GM12874 (cell line): ENCODE measurements at regions not wholly inside any gene's neighbourhood (a gene's known extent, or its start where the extent isn't known, plus 50 kb on each side); places are given as distances from the start of the nearest gene placed in this dataset.

Experiments
- TF ChIP-seq, protein P1 (sequence below): IDR thresholded peaks from 2 replicates; pipeline ENCODE4 v1.5.1; 2011; ENCODE audit warnings: low read depth, mild to moderate bottlenecking, control low read depth, low read length, moderate library complexity; ENCODE audit not compliant: insufficient read depth

DNA sequence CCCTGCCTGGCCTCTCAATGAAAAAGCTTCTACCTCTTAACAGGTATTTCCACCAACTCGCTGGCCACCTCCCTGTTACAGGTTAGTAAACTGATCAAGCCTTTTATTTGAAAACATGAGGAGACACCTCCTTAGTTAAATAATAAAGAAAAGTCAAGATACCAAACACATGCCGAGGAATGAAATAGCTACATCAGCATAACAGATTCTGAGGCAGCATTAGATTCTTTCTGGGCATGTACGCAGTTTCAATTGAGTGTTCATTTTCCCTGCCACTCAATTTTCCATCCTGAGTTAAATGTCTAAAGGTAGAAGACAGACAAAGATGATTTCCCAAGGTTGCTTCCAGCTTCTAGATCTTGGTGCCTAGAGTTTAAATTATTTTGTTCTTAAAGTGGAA is 250.5 kb upstream of the LRTM1 start:
- TF ChIP-seq, protein P1, sequence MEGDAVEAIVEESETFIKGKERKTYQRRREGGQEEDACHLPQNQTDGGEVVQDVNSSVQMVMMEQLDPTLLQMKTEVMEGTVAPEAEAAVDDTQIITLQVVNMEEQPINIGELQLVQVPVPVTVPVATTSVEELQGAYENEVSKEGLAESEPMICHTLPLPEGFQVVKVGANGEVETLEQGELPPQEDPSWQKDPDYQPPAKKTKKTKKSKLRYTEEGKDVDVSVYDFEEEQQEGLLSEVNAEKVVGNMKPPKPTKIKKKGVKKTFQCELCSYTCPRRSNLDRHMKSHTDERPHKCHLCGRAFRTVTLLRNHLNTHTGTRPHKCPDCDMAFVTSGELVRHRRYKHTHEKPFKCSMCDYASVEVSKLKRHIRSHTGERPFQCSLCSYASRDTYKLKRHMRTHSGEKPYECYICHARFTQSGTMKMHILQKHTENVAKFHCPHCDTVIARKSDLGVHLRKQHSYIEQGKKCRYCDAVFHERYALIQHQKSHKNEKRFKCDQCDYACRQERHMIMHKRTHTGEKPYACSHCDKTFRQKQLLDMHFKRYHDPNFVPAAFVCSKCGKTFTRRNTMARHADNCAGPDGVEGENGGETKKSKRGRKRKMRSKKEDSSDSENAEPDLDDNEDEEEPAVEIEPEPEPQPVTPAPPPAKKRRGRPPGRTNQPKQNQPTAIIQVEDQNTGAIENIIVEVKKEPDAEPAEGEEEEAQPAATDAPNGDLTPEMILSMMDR, result no peak

DNA sequence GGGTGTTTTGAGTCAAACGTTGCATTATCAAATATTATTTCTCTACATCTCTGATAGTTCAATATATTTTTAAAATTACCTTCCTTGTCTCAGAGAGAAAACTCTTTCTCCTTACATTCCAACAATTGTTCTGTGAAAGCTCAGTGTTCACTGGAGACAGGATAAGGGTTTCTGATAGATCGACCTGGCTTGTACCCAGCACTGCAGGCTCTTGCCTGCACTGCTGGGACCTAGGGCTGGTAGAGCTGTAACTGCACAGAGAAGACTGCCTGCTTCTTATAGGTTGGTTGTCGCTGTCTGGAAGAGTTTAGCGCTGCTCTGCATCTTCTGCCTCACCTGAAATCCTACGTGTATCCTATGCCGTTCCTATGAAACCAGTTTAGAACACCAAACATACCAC is 249.9 kb upstream of the LRTM1 start:
- TF ChIP-seq, protein P1, result no peak

DNA sequence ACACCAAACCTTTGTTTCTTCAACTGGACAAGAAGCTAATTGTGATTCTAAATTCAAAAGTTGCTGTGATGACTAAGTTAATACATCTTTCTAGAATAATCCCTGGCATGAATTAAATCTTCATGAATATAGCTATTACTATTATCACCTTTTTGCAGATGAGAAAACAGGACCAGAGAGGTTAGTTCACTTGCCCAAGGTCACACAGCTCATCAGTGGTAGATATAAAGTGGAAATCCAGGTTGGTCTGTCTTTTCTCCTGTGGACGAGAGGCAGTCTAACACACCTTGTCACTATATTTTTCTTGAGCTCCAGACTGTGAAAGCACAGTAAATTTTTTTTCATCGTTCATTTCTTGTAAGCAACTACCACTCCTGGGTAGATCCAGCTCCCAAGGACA is 247.6 kb upstream of the LRTM1 start:
- TF ChIP-seq, protein P1, result no peak

DNA sequence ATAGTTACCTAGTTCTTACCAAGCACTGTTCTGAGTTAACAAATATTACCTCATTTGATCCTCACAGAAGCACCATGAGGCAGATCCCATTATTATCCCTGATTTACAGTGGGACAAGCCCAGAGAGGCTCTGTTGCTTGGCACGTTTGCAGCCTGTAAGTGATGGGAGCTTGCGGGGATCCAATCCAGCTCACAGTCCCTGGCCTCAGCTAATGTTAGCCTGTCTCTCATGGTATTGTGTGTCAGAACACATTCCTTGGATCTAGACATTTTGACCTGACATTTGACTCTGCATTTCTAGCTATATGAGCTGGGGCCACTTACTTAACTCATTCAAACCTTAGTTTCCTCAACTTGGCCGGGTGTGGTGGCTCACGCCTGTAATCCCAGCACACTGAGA is 246.9 kb upstream of the LRTM1 start:
- TF ChIP-seq, protein P1, result no peak

DNA sequence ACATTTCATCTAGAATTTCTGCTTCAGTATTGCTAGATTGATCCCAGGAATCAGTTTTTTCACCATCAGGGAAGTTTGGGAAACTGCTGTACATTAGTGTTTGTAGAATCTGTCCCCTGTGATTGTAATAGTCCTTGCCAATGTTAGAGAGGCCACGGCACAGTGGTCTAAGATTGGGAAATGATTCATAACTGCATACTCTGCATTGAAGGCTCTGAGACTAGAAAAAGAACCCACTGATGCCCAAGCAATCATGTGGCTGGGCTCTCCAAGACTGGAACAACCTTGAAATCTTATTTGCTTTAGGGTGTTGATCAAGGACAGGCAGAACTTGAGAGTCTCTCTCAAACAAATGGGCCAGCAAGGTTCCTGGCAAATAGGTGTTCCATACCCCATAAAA is 245.6 kb upstream of the LRTM1 start:
- TF ChIP-seq, protein P1, result no peak

DNA sequence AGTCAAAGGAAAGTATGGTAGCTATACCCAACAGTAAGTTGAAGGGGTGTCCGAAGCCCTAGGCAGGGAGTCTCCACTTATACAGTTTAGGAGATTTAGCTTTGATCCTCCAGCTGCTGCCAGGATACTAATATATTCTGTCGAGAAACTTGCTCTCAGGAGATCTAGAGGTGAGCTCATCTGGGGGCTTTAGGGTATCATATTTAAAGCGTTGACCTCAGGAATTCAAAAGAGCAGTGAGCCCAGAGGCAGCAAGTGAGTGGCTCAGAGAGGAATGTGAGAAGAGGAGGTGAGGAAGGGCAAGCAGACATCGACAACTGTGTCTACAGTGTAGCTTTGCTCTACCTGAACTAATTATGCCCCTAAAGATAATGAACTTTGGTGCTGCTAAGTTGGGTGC is 245.1 kb upstream of the LRTM1 start:
- TF ChIP-seq, protein P1, result no peak

DNA sequence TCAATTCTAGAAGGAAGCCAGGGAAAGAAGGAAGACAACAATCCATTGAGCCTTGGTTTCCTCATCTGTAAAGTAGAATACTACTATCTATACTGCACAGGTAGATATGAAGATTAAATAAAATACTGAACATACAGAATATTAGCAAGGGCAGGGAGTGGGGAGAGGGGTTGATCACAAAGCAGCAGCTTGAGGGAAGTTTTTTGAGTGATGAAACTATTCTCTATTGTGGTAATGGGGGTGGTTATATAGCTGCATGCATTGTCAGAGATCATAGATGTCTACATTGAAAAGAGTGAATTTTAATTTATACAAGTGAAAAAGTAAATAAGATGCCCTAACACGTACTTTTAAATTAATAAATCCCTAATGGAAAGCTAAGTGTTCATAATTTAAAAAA is 242.6 kb upstream of the LRTM1 start:
- TF ChIP-seq, protein P1, result no peak

DNA sequence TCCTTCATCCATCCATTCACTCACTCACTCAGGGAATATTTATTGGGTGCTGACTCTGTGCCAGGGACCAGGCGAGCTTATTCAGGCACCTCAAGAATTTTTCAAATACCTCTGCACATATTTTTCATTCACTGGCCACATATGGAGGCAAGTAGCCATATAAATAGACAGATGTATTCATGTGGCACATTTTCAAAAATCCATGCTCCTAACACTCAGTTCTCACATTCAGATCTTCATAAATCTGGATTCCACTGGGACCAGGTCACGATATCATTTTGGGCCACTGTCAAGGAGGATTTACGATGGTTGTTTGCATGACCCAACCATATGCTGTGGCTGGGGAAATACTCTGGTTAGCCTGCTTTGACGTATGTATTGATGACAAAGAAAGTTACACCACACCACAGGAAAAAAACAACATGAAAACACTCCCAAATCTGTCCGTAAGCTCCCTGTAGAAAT is 241.8 kb upstream of the LRTM1 start:
- TF ChIP-seq, protein P1, result no peak
